GM23248 (cell line): ENCODE measurements at regions not wholly inside any gene's neighbourhood (a gene's known extent, or its start where the extent isn't known, plus 50 kb on each side); places are given as distances from the start of the nearest gene placed in this dataset.

Experiments used
- DNase-seq: peaks from one replicate; pipeline ENCODE4 v3.0.0-alpha.2; 2015
- H2AFZ ChIP-seq: fragments of 200-600 bp; sonication (generic); 2 replicates; pipeline ENCODE4 v1.6.1; 2016; ENCODE audit warnings: antibody characterized with exemption
- H3F3A ChIP-seq: fragments of 200-600 bp; sonication (generic); 2 replicates; pipeline ENCODE4 v1.6.1; 2016; ENCODE audit warnings: mild to moderate bottlenecking, antibody characterized with exemption, mixed run types; ENCODE audit not compliant: insufficient read depth
- H3K27ac ChIP-seq: fragments of 200-600 bp; sonication (generic); 2 replicates; pipeline ENCODE4 v1.5.1; 2016; ENCODE audit warnings: mild to moderate bottlenecking
- H3K27me3 ChIP-seq: fragments of 200-600 bp; sonication (generic); replicated peaks from 2 replicates; pipeline ENCODE4 v1.6.1; 2016; ENCODE audit warnings: mild to moderate bottlenecking; ENCODE audit not compliant: insufficient read depth
- H3K36me3 ChIP-seq: fragments of 200-600 bp; sonication (generic); 2 replicates; pipeline ENCODE4 v1.6.1; 2016; ENCODE audit warnings: low read depth, mild to moderate bottlenecking
- H3K4me1 ChIP-seq: fragments of 200-600 bp; sonication (generic); 2 replicates; pipeline ENCODE4 v1.6.1; 2016; ENCODE audit warnings: mild to moderate bottlenecking; ENCODE audit not compliant: insufficient read depth
- H3K4me2 ChIP-seq: fragments of 200-600 bp; sonication (generic); one replicate; pipeline ENCODE4 v1.6.1; 2016; ENCODE audit warnings: mild to moderate bottlenecking; ENCODE audit not compliant: unreplicated experiment
- H3K4me3 ChIP-seq: fragments of 200-600 bp; sonication (generic); 2 replicates; pipeline ENCODE4 v1.5.1; 2016; ENCODE audit warnings: mild to moderate bottlenecking
- H3K79me2 ChIP-seq: fragments of 200-600 bp; sonication (generic); 2 replicates; pipeline ENCODE4 v1.6.1; 2016; ENCODE audit warnings: mild to moderate bottlenecking; ENCODE audit not compliant: insufficient read depth
- H3K9ac ChIP-seq: fragments of 200-600 bp; sonication (generic); 2 replicates; pipeline ENCODE4 v1.6.1; 2016; ENCODE audit warnings: mild to moderate bottlenecking
- H3K9me2 ChIP-seq: fragments of 200-600 bp; sonication (generic); 2 replicates; pipeline ENCODE4 v1.6.1; 2016; ENCODE audit warnings: mixed run types, mild to moderate bottlenecking, moderate library complexity; ENCODE audit not compliant: insufficient read depth
- H3K9me3 ChIP-seq: fragments of 200-600 bp; sonication (generic); one replicate; pipeline ENCODE4 v1.6.1; 2017; ENCODE audit warnings: low read depth
- H4K20me1 ChIP-seq: fragments of 200-600 bp; sonication (generic); 2 replicates; pipeline ENCODE4 v1.6.0; 2016; ENCODE audit not compliant: insufficient read depth
- EZH2 ChIP-seq: fragments of 200-600 bp; sonication (generic); IDR thresholded peaks from 2 replicates; pipeline ENCODE4 v1.6.1; 2018; ENCODE audit warnings: antibody characterized with exemption, mild to moderate bottlenecking; ENCODE audit not compliant: insufficient read depth, poor library complexity, severe bottlenecking
- EZH2phosphoT487 ChIP-seq: fragments of 200-600 bp; sonication (generic); IDR thresholded peaks from 2 replicates; pipeline ENCODE4 v1.6.1; 2018; ENCODE audit warnings: antibody characterized with exemption, moderate library complexity, mild to moderate bottlenecking, low read depth; ENCODE audit not compliant: insufficient read depth
- WGBS, 2 experiments: methylation state at CpG; one replicate each; pipeline ENCODE4 v1.1.6; 2015 to 2017; ENCODE audit warnings: low lambda C conversion rate in 2 of 2, low coverage in 1 of 2; ENCODE audit errors: missing lambda C conversion rate in 2 of 2; 5-methylcytosine and 5-hydroxymethylcytosine counted together
- in situ Hi-C: fragments of 300-500 bp; cut with MboI; formaldehyde crosslinking; loops from 2 replicates; pipeline ENCODE4 v1.15.0; 2020

- WGBS, 2 experiments: 11 to 15% methylated on average over 2 of the region's 2 CpGs
Observed at GRCh38 chr11:80188076-80188627, 747.3 kb upstream of the TENM4 start.

GRCh38 chr11:80186692-80187091 lies 745.9 kb upstream of the TENM4 start:
- no peak overlapping the region for H3K4me2 ChIP-seq
- DNase-seq: no peak
- H3K4me1 ChIP-seq: no peaks in the 10 kb centered on the region
- no peaks in the 10 kb centered on the region for H3K9me2 ChIP-seq
- H4K20me1 ChIP-seq: no peaks in the 10 kb centered on the region
- TF ChIP-seq EZH2: no peak
- TF ChIP-seq EZH2phosphoT487: no peak
- H3K9me3 ChIP-seq: no peaks in the 10 kb centered on the region
- in situ Hi-C loops: no loop called here
- 19 to 30% methylated on average over 3 of the region's 3 CpGs for WGBS, 2 experiments
- no peak overlapping the region for H3K4me3 ChIP-seq
- H3K9ac ChIP-seq: no peak overlapping the region
- no peaks in the 10 kb centered on the region for H3K36me3 ChIP-seq
- H3K79me2 ChIP-seq: no peaks in the 10 kb centered on the region
- no peak overlapping the region for H2AFZ ChIP-seq
- H3K27ac ChIP-seq: no peak overlapping the region
- H3F3A ChIP-seq: no peaks in the 10 kb centered on the region
- no peaks in the 10 kb centered on the region for H3K27me3 ChIP-seq

More at GRCh38 chr11:80188076-80188627, 747.3 kb upstream of the TENM4 start:
- Histone ChIP-seq H3K4me3 (no peak overlapping the region), H4K20me1 (no peaks in the 10 kb centered on the region), H3K9me3 (no peaks in the 10 kb centered on the region), H3K4me1 (no peaks in the 10 kb centered on the region), H3K79me2 (no peaks in the 10 kb centered on the region), H3K9ac (no peak overlapping the region), H3K9me2 (no peaks in the 10 kb centered on the region), H3K36me3 (no peaks in the 10 kb centered on the region), H2AFZ (no peak overlapping the region), H3K27me3 (no peaks in the 10 kb centered on the region), H3K4me2 (no peak overlapping the region), H3K27ac (no peak overlapping the region), H3F3A (no peaks in the 10 kb centered on the region)
- in situ Hi-C loops: no loop called here
- TF ChIP-seq EZH2 (no peak), EZH2phosphoT487 (no peak)
- no peak for DNase-seq

DNA sequence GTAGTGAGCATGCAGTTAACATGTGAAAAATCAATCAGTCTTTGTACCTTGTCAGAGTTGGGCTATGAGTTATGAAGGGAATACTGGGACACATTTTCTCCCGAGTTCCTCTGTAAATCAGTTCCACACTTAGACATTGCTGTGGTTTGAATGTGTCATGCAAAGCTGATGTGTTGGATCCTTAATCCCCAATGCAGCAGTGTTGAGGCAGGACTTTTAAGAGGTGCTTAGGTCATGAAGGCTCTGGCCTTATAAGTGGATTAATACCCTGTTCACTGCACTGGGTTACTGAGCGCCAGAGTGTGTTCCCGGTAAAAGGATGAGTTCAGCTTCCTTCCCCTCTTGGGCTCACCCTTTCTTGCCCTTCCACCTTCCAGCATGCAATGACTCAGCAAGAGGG lies 742.1 kb upstream of the TENM4 start:
- H4K20me1 ChIP-seq: no peaks in the 10 kb centered on the region
- H3K4me1 ChIP-seq: no peaks in the 10 kb centered on the region
- no peaks in the 10 kb centered on the region for H3K9me3 ChIP-seq
- DNase-seq: no peak
- H3F3A ChIP-seq: no peaks in the 10 kb centered on the region
- no peak overlapping the region for H3K9ac ChIP-seq
- H3K27me3 ChIP-seq: no peaks in the 10 kb centered on the region
- in situ Hi-C loops: no loop called here
- H3K36me3 ChIP-seq: no peaks in the 10 kb centered on the region
- no peaks in the 10 kb centered on the region for H3K9me2 ChIP-seq
- no peak overlapping the region for H3K4me3 ChIP-seq
- TF ChIP-seq EZH2phosphoT487 (no peak), EZH2 (no peak)
- 0 to 2% methylated on average over 3 of the region's 3 CpGs for WGBS, 2 experiments
- no peak overlapping the region for H2AFZ ChIP-seq
- no peaks in the 10 kb centered on the region for H3K79me2 ChIP-seq
- H3K4me2 ChIP-seq: no peak overlapping the region
- H3K27ac ChIP-seq: no peak overlapping the region

- no peak for TF ChIP-seq EZH2phosphoT487
- Histone ChIP-seq H3K79me2 (no peaks in the 10 kb centered on the region), H3K4me3 (no peak overlapping the region), H3K9me2 (no peaks in the 10 kb centered on the region), H2AFZ (no peak overlapping the region), H3K27ac (no peak overlapping the region), H3K27me3 (no peaks in the 10 kb centered on the region), H4K20me1 (no peaks in the 10 kb centered on the region), H3K4me1 (no peaks in the 10 kb centered on the region), H3K9me3 (no peaks in the 10 kb centered on the region), H3F3A (no peaks in the 10 kb centered on the region), H3K9ac (no peak overlapping the region), H3K4me2 (no peak overlapping the region), H3K36me3 (no peaks in the 10 kb centered on the region)
- in situ Hi-C loops: no loop called here
- no peak for DNase-seq
- 29 to 38% methylated on average over 3 of the region's 3 CpGs for WGBS, 2 experiments
Observed at GRCh38 chr11:80173371-80174136, 732.7 kb upstream of the TENM4 start.
